GM12878 (cell line): ENCODE measurements at regions not wholly inside any gene's neighbourhood (a gene's known extent, or its start where the extent isn't known, plus 50 kb on each side); places are given as distances from the start of the nearest gene placed in this dataset.

Experiments used
- BHLHE40 ChIP-seq, 2 experiments: fragments of 450-650 bp in 1 of 2; IDR thresholded peaks; 2 replicates each; pipeline ENCODE4 v1.6.1; 2011 to 2017; ENCODE audit warnings: low read depth in 2 of 2, borderline replicate concordance in 1 of 2, improper control_type of control experiment in 1 of 2, low read length in 1 of 2, mild to moderate bottlenecking in 1 of 2
- CHD2 ChIP-seq: IDR thresholded peaks from 2 replicates; pipeline ENCODE4 v1.6.1; 2011; ENCODE audit warnings: low read depth, low read length, improper control_type of control experiment, borderline replicate concordance
- CREM ChIP-seq: IDR thresholded peaks from 2 replicates; pipeline ENCODE4 v1.6.1; 2014; ENCODE audit warnings: antibody characterized with exemption, low read depth
- NR2C2 ChIP-seq: IDR thresholded peaks from 2 replicates; pipeline ENCODE4 v1.6.1; 2011; ENCODE audit warnings: borderline replicate concordance, low read depth; ENCODE audit not compliant: control insufficient read depth, insufficient read length
- POLR2A ChIP-seq: IDR thresholded peaks from 2 replicates; pipeline ENCODE4 v1.6.1; 2011; ENCODE audit warnings: low read depth, mild to moderate bottlenecking, low read length
- POLR2AphosphoS5 ChIP-seq: IDR thresholded peaks from 2 replicates; pipeline ENCODE4 v1.6.1; 2011; ENCODE audit warnings: mild to moderate bottlenecking, low read length, inconsistent platforms
- SKIL ChIP-seq: fragments of 450-650 bp; IDR thresholded peaks from 2 replicates; pipeline ENCODE4 v1.6.1; 2017; ENCODE audit warnings: mild to moderate bottlenecking, low read depth, inconsistent platforms; ENCODE audit not compliant: poor library complexity, severe bottlenecking
- SUZ12 ChIP-seq: fragments of 200-600 bp; sonication (generic); IDR thresholded peaks from one replicate; pipeline ENCODE4 v1.6.1; 2018; ENCODE audit warnings: antibody characterized with exemption, mild to moderate bottlenecking; ENCODE audit not compliant: unreplicated experiment
- TCF7 ChIP-seq: IDR thresholded peaks from 2 replicates; pipeline ENCODE4 v1.6.1; 2014; ENCODE audit warnings: antibody characterized with exemption, borderline replicate concordance
- ZNF274 ChIP-seq: IDR thresholded peaks from one replicate; pipeline ENCODE4 v1.8.0; 2011; ENCODE audit not compliant: insufficient read length, insufficient read depth

- TF ChIP-seq CREM (no peak), TCF7 (no peak), NR2C2 (no peak), SKIL (no peak), CHD2 (no peak), POLR2AphosphoS5 (no peak), POLR2A (no peak), ZNF274 (no peak), SUZ12 (no peak), BHLHE40 (IDR thresholded peaks at IDR 0.05; ENCODE audit: borderline replicate concordance in 1 of 2, low read depth in 2 of 2, low read length in 1 of 2) (no peak)
Observed at GRCh38 chr12:88836156-88836555, 255.9 kb upstream of the KITLG start.
